ENCODE measurements at regions not wholly inside any gene's neighbourhood (a gene's known extent, or its start where the extent isn't known, plus 50 kb on each side); places are given as distances from the start of the nearest gene placed in this dataset.

GRCh38 chr15:70202756-70203155, 105.0 kb upstream of the TLE3 start:
- Histone ChIP-seq H3K36me3 (ENCODE audit: control insufficient read depth, insufficient read depth, low read length) (no peaks in the 10 kb centered on the region), H3K4me1 (ENCODE audit: control insufficient read depth, insufficient read depth, low read length) (no peaks in the 10 kb centered on the region), H3K27me3 (ENCODE audit: control insufficient read depth, insufficient read depth, low read length) (no peaks in the 10 kb centered on the region), H3K9me3 (ENCODE audit: control insufficient read depth, insufficient read depth, low read length) (no peaks in the 10 kb centered on the region), H3K27ac (ENCODE audit: low read length) (no peak overlapping the region), H3K4me3 (ENCODE audit: low read length) (no peak overlapping the region)
- H3K36me3 Mint-ChIP-seq: no peaks in the 10 kb centered on the region
- H3K9me3 Mint-ChIP-seq: no peaks in the 10 kb centered on the region
- DNase-seq: no peak
- H3K4me1 Mint-ChIP-seq: peaks cover 0 to 6% of the 10 kb centered on the region in 2 donors
- H3K4me3 Mint-ChIP-seq: no peak overlapping the region
- ATAC-seq: no peak
- intact Hi-C loops (cut with micrococcal nuclease): no loop called here
- no peak overlapping the region for H3K27ac Mint-ChIP-seq
- WGBS (ENCODE audit: insufficient coverage): 71% methylated on average over 2 of the region's 2 CpGs
- H3K27me3 Mint-ChIP-seq (ENCODE audit: low read depth in 2 of 2): peaks cover 23 to 75% of the 10 kb centered on the region in 2 donors
- no peak for TF ChIP-seq CTCF (IDR thresholded peaks at IDR 0.05)

GRCh38 chr15:70201425-70201775, 103.7 kb upstream of the TLE3 start:
- H3K9me3 ChIP-seq (ENCODE audit: control insufficient read depth, insufficient read depth, low read length): no peaks in the 10 kb centered on the region
- 88% methylated on average over 4 of the region's 6 CpGs for WGBS (ENCODE audit: insufficient coverage)
- no peak for TF ChIP-seq CTCF (IDR thresholded peaks at IDR 0.05)
- Mint-ChIP-seq H3K36me3 (no peaks in the 10 kb centered on the region), H3K4me3 (no peak overlapping the region), H3K27ac (no peak overlapping the region), H3K4me1 (peaks cover 0 to 6% of the 10 kb centered on the region in 2 donors), H3K9me3 (no peaks in the 10 kb centered on the region), H3K27me3 (ENCODE audit: low read depth in 2 of 2) (peaks cover 23 to 75% of the 10 kb centered on the region in 2 donors)
- H3K27ac ChIP-seq (ENCODE audit: low read length): no peak overlapping the region
- peaks cover 2% of the 10 kb centered on the region for H3K4me1 ChIP-seq (ENCODE audit: control insufficient read depth, insufficient read depth, low read length)
- no peak for DNase-seq
- ATAC-seq: no peak
- no peak overlapping the region for H3K4me3 ChIP-seq (ENCODE audit: low read length)
- intact Hi-C loops (cut with micrococcal nuclease): no loop called here
- no peaks in the 10 kb centered on the region for H3K36me3 ChIP-seq (ENCODE audit: control insufficient read depth, insufficient read depth, low read length)
- H3K27me3 ChIP-seq (ENCODE audit: control insufficient read depth, insufficient read depth, low read length): no peaks in the 10 kb centered on the region

GRCh38 chr15:70200511-70201424, 103.1 kb upstream of the TLE3 start:
- no peaks in the 10 kb centered on the region for H3K9me3 Mint-ChIP-seq
- no peak overlapping the region for H3K4me3 Mint-ChIP-seq
- no peaks in the 10 kb centered on the region for H3K27me3 ChIP-seq (ENCODE audit: control insufficient read depth, insufficient read depth, low read length)
- no peak overlapping the region for H3K4me3 ChIP-seq (ENCODE audit: low read length)
- H3K4me1 ChIP-seq (ENCODE audit: control insufficient read depth, insufficient read depth, low read length): peaks cover 3% of the 10 kb centered on the region
- intact Hi-C loops (cut with micrococcal nuclease): no loop called here
- WGBS (ENCODE audit: insufficient coverage): 75% methylated on average over 22 of the region's 23 CpGs
- ATAC-seq: no peak
- H3K36me3 ChIP-seq (ENCODE audit: control insufficient read depth, insufficient read depth, low read length): no peaks in the 10 kb centered on the region
- peaks cover 20 to 69% of the 10 kb centered on the region in 2 donors for H3K27me3 Mint-ChIP-seq (ENCODE audit: low read depth in 2 of 2)
- no peaks in the 10 kb centered on the region for H3K36me3 Mint-ChIP-seq
- no peak for TF ChIP-seq CTCF (IDR thresholded peaks at IDR 0.05)
- H3K9me3 ChIP-seq (ENCODE audit: control insufficient read depth, insufficient read depth, low read length): no peaks in the 10 kb centered on the region
- no peak for DNase-seq
- H3K4me1 Mint-ChIP-seq: peaks cover 0 to 6% of the 10 kb centered on the region in 2 donors
- H3K27ac Mint-ChIP-seq: no peak overlapping the region
- no peak overlapping the region for H3K27ac ChIP-seq (ENCODE audit: low read length)
